H9 (cell line): ENCODE measurements at regions not wholly inside any gene's neighbourhood (a gene's known extent, or its start where the extent isn't known, plus 50 kb on each side); places are given as distances from the start of the nearest gene placed in this dataset.

Source experiments
- DNase-seq: peaks from one replicate; pipeline ENCODE4 v3.0.0-alpha.2; 2017
- H2AFZ ChIP-seq: one replicate; pipeline ENCODE4 v1.6.1; 2013; ENCODE audit warnings: mild to moderate bottlenecking, low read length, control low read depth, moderate library complexity
- H2AK5ac ChIP-seq: 2 replicates; pipeline ENCODE4 v1.6.1; 2013; ENCODE audit warnings: low read length, control low read depth, mixed read lengths; ENCODE audit not compliant: insufficient read length
- H2BK120ac ChIP-seq: one replicate; pipeline ENCODE4 v1.6.1; 2013; ENCODE audit warnings: low read depth, mild to moderate bottlenecking, low read length, control low read depth, inconsistent platforms; ENCODE audit not compliant: poor library complexity, severe bottlenecking
- H2BK12ac ChIP-seq: 2 replicates; pipeline ENCODE4 v1.6.1; 2013; ENCODE audit warnings: low read length, control low read depth, mixed read lengths, low read depth; ENCODE audit not compliant: insufficient read length
- H2BK15ac ChIP-seq: 2 replicates; pipeline ENCODE4 v1.6.1; 2013; ENCODE audit warnings: low read depth, low read length, control low read depth
- H2BK20ac ChIP-seq: one replicate; pipeline ENCODE4 v1.6.1; 2013; ENCODE audit warnings: low read depth, mild to moderate bottlenecking, low read length, control low read depth, inconsistent platforms; ENCODE audit not compliant: poor library complexity, severe bottlenecking
- H2BK5ac ChIP-seq: 2 replicates; pipeline ENCODE4 v1.6.1; 2013; ENCODE audit warnings: low read length, control low read depth, mixed read lengths; ENCODE audit not compliant: insufficient read length
- H3K14ac ChIP-seq: 2 replicates; pipeline ENCODE4 v1.6.1; 2013; ENCODE audit warnings: low read length, control low read depth; ENCODE audit not compliant: insufficient read depth
- H3K18ac ChIP-seq: 2 replicates; pipeline ENCODE4 v1.6.1; 2013; ENCODE audit warnings: low read depth, mild to moderate bottlenecking, mixed read lengths, low read length, control low read depth; ENCODE audit not compliant: insufficient read length
- H3K23ac ChIP-seq: 2 replicates; pipeline ENCODE4 v1.6.1; 2013; ENCODE audit warnings: low read length, control low read depth, mixed read lengths, low read depth; ENCODE audit not compliant: insufficient read length
- H3K23me2 ChIP-seq: 2 replicates; pipeline ENCODE4 v1.6.1; 2013; ENCODE audit warnings: low read depth, mild to moderate bottlenecking, mixed read lengths, low read length, control low read depth; ENCODE audit not compliant: insufficient read length, poor library complexity, severe bottlenecking
- H3K27ac ChIP-seq: 2 replicates; pipeline ENCODE4 v1.5.1; 2013; ENCODE audit warnings: low read length, control low read depth, mixed read lengths, low read depth; ENCODE audit not compliant: insufficient read length
- H3K27me3 ChIP-seq: 2 replicates; pipeline ENCODE4 v1.6.1; 2013; ENCODE audit warnings: low read length, control low read depth, inconsistent platforms; ENCODE audit not compliant: insufficient read depth
- H3K4ac ChIP-seq: 2 replicates; pipeline ENCODE4 v1.6.1; 2013; ENCODE audit warnings: low read depth, mild to moderate bottlenecking, control low read depth, inconsistent platforms, low read length, moderate library complexity
- H3K4me1 ChIP-seq: 2 replicates; pipeline ENCODE4 v1.6.1; 2013; ENCODE audit warnings: low read length, control low read depth, inconsistent platforms; ENCODE audit not compliant: insufficient read depth
- H3K4me2 ChIP-seq: 2 replicates; pipeline ENCODE4 v1.6.1; 2013; ENCODE audit warnings: low read length, control low read depth, mixed read lengths; ENCODE audit not compliant: insufficient read length, insufficient read depth
- H3K56ac ChIP-seq: 2 replicates; pipeline ENCODE4 v1.6.1; 2013; ENCODE audit warnings: low read depth, mild to moderate bottlenecking, mixed read lengths, low read length, control low read depth; ENCODE audit not compliant: insufficient read length
- H3K79me1 ChIP-seq: 2 replicates; pipeline ENCODE4 v1.6.1; 2013; ENCODE audit warnings: low read depth, mild to moderate bottlenecking, moderate library complexity, low read length, control low read depth, inconsistent platforms; ENCODE audit not compliant: insufficient read depth, poor library complexity, severe bottlenecking
- H3K79me2 ChIP-seq: 2 replicates; pipeline ENCODE4 v1.6.1; 2013; ENCODE audit warnings: low read length, control low read depth, inconsistent platforms; ENCODE audit not compliant: insufficient read depth
- H3K9ac ChIP-seq: 2 replicates; pipeline ENCODE4 v1.6.1; 2013; ENCODE audit warnings: low read length, control low read depth, mixed read lengths; ENCODE audit not compliant: insufficient read length; ENCODE audit errors: extremely low read depth
- H3K9me3 ChIP-seq: one replicate; pipeline ENCODE4 v1.6.1; 2013; ENCODE audit warnings: low read depth, low read length, inconsistent platforms; ENCODE audit not compliant: control insufficient read depth
- H3T11ph ChIP-seq: one replicate; pipeline ENCODE4 v1.6.1; 2013; ENCODE audit warnings: mild to moderate bottlenecking, low read length, control low read depth, inconsistent platforms
- H4K20me1 ChIP-seq: one replicate; pipeline ENCODE4 v1.6.1; 2013; ENCODE audit not compliant: control insufficient read depth, insufficient read length, insufficient read depth
- H4K5ac ChIP-seq: 2 replicates; pipeline ENCODE4 v1.6.1; 2013; ENCODE audit warnings: low read depth, mild to moderate bottlenecking, mixed read lengths, low read length, control low read depth; ENCODE audit not compliant: insufficient read length
- H4K8ac ChIP-seq: replicated peaks from 2 replicates; pipeline ENCODE4 v1.6.1; 2013; ENCODE audit warnings: low read length, control low read depth, mixed read lengths, low read depth; ENCODE audit not compliant: insufficient read length
- H4K91ac ChIP-seq: 2 replicates; pipeline ENCODE4 v1.6.1; 2013; ENCODE audit warnings: low read depth, mild to moderate bottlenecking, moderate library complexity, mixed read lengths, low read length, control low read depth; ENCODE audit not compliant: insufficient read length
- H3K27ac Mint-ChIP-seq, 3 experiments: 2 replicates in 2 of 3; 3 replicates in 1 of 3; pipeline ENCODE4 v1.8.0; 2020 to 2021; ENCODE audit warnings: mixed read lengths in 3 of 3, mild to moderate bottlenecking in 1 of 3, moderate library complexity in 1 of 3
- H3K27me3 Mint-ChIP-seq: 2 replicates; pipeline ENCODE4 v1.8.0; 2021; ENCODE audit warnings: low read depth, mild to moderate bottlenecking, moderate library complexity, mixed read lengths
- H3K36me3 Mint-ChIP-seq, 3 experiments: 2 replicates in 2 of 3; 3 replicates in 1 of 3; pipeline ENCODE4 v1.8.0; 2020 to 2021; ENCODE audit warnings: low read depth in 3 of 3, mixed read lengths in 3 of 3; ENCODE audit not compliant: insufficient read depth in 1 of 3
- H3K4me1 Mint-ChIP-seq, 2 experiments: 2 replicates each; pipeline ENCODE4 v1.8.0; 2020; ENCODE audit warnings: mixed read lengths in 2 of 2
- H3K4me3 Mint-ChIP-seq, 2 experiments: 2 replicates in 1 of 2; 3 replicates in 1 of 2; pipeline ENCODE4 v1.8.0; 2020 to 2021; ENCODE audit warnings: mild to moderate bottlenecking in 2 of 2, mixed read lengths in 2 of 2, moderate library complexity in 1 of 2
- H3K9me3 Mint-ChIP-seq, 2 experiments: 2 replicates in 1 of 2; 3 replicates in 1 of 2; pipeline ENCODE4 v1.8.0; 2020; ENCODE audit warnings: mild to moderate bottlenecking in 2 of 2, mixed read lengths in 2 of 2, moderate library complexity in 1 of 2
- CTCF ChIP-seq: fragments of 200-600 bp; sonication (generic); conservative IDR thresholded peaks from 3 replicates; pipeline ENCODE4 v1.8.0; 2021; ENCODE audit warnings: antibody characterized with exemption, mild to moderate bottlenecking
- WGBS: extraction: QIAGEN DNeasy Blood & Tissue Kit; methylation state at CpG from one replicate; pipeline ENCODE4 v1.1.7; 2013; ENCODE audit warnings: missing lambda C conversion rate, low lambda C conversion rate, mixed read lengths; ENCODE audit not compliant: insufficient read length; ENCODE audit errors: extremely low coverage; 5-methylcytosine and 5-hydroxymethylcytosine counted together

DNA sequence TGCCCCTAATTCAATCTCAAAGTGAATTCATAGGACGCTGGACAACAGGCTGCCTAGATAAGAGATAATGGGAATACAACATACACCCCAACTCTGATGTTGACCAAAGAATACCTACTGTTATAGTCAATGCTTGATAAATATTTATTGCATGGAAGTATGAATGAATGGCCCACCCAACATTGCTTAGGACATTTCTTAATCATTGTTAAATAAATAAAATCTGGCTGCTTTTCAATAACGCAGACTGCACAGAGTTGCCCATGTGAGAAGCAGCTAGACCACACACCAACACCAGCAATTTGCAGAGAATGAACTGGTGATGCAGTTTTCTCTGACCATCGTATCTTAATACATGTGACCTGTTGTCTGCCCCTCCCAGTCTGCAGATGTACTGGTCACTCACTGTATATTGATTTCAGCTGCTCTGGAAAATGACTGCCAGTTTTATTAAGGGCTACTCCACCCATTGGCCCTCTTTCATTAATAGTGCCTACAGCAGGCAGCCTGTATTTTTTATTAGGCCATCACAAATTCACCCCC lies 236.2 kb upstream of the WWC1 start:
- no peak overlapping the region for H3K23ac ChIP-seq
- H3K14ac ChIP-seq = no peak overlapping the region
- no CpG with 5 or more reads among the region's 3 CpGs for WGBS
- H3K79me1 ChIP-seq = no peaks in the 10 kb centered on the region
- H2BK20ac ChIP-seq = no peak overlapping the region
- Mint-ChIP-seq H3K4me3 (no peak overlapping the region), H3K4me1 (no peaks in the 10 kb centered on the region), H3K27ac (no peak overlapping the region), H3K9me3 (peaks cover 16 to 19% of the 10 kb centered on the region in 2 experiments), H3K36me3 (peaks cover 12 to 18% (median 13%) of the 10 kb centered on the region in 3 experiments), H3K27me3 (no peaks in the 10 kb centered on the region)
- H3T11ph ChIP-seq = no peak overlapping the region
- no peak overlapping the region for H3K9ac ChIP-seq
- H3K4me1 ChIP-seq = no peaks in the 10 kb centered on the region
- no peak overlapping the region for H4K91ac ChIP-seq
- peaks cover 8% of the 10 kb centered on the region for H3K9me3 ChIP-seq
- H4K8ac ChIP-seq = no peak overlapping the region
- DNase-seq = no peak
- TF ChIP-seq CTCF = no peak
- no peak overlapping the region for H4K5ac ChIP-seq
- no peak overlapping the region for H2BK120ac ChIP-seq
- H2BK5ac ChIP-seq = no peak overlapping the region
- no peak overlapping the region for H3K4me2 ChIP-seq
- H3K4ac ChIP-seq = no peak overlapping the region
- H2BK15ac ChIP-seq = no peak overlapping the region
- H3K23me2 ChIP-seq = no peaks in the 10 kb centered on the region
- H3K18ac ChIP-seq = no peak overlapping the region
- no peak overlapping the region for H3K56ac ChIP-seq
- no peak overlapping the region for H2AFZ ChIP-seq
- no peaks in the 10 kb centered on the region for H4K20me1 ChIP-seq
- no peak overlapping the region for H2BK12ac ChIP-seq
- H3K27ac ChIP-seq = no peak overlapping the region
- H2AK5ac ChIP-seq = no peak overlapping the region
- no peaks in the 10 kb centered on the region for H3K27me3 ChIP-seq
- H3K79me2 ChIP-seq = no peaks in the 10 kb centered on the region
